ENCODE measurements at regions not wholly inside any gene's neighbourhood (a gene's known extent, or its start where the extent isn't known, plus 50 kb on each side); places are given as distances from the start of the nearest gene placed in this dataset.

GRCh38 chr5:5050801-5051200, 89.3 kb upstream of the ADAMTS16 start:
- TF ChIP-seq, protein P1, sequence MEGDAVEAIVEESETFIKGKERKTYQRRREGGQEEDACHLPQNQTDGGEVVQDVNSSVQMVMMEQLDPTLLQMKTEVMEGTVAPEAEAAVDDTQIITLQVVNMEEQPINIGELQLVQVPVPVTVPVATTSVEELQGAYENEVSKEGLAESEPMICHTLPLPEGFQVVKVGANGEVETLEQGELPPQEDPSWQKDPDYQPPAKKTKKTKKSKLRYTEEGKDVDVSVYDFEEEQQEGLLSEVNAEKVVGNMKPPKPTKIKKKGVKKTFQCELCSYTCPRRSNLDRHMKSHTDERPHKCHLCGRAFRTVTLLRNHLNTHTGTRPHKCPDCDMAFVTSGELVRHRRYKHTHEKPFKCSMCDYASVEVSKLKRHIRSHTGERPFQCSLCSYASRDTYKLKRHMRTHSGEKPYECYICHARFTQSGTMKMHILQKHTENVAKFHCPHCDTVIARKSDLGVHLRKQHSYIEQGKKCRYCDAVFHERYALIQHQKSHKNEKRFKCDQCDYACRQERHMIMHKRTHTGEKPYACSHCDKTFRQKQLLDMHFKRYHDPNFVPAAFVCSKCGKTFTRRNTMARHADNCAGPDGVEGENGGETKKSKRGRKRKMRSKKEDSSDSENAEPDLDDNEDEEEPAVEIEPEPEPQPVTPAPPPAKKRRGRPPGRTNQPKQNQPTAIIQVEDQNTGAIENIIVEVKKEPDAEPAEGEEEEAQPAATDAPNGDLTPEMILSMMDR (IDR thresholded peaks at IDR 0.05): no peak
- TF ChIP-seq ZFX (IDR thresholded peaks at IDR 0.05; ENCODE audit: borderline replicate concordance): no peak

All from 22Rv1 (cell line).